BLaER1 (cell line): ENCODE measurements at regions not wholly inside any gene's neighbourhood (a gene's known extent, or its start where the extent isn't known, plus 50 kb on each side); places are given as distances from the start of the nearest gene placed in this dataset.
"Not testable (repeated sequence)": the region's sequence is repeated elsewhere in the genome, so short reads cannot be mapped to it uniquely, and the experiment has no call there.

ENCODE experiments used
- H3K27ac ChIP-seq: shearing (Covaris generic); formaldehyde crosslinking; 2 replicates; pipeline ENCODE4 v1.8.1; 2022
- H3K27me3 ChIP-seq: shearing (Covaris generic); formaldehyde crosslinking; 2 replicates; pipeline ENCODE4 v1.8.1; 2022
- H3K36me3 ChIP-seq: shearing (Covaris generic); formaldehyde crosslinking; 2 replicates; pipeline ENCODE4 v1.8.1; 2022
- H3K4me1 ChIP-seq: shearing (Covaris generic); formaldehyde crosslinking; 2 replicates; pipeline ENCODE4 v1.8.1; 2022
- H3K4me2 ChIP-seq: shearing (Covaris generic); formaldehyde crosslinking; 2 replicates; pipeline ENCODE4 v1.8.1; 2022
- H3K4me3 ChIP-seq: shearing (Covaris generic); formaldehyde crosslinking; 2 replicates; pipeline ENCODE4 v1.8.1; 2022
- H3K9ac ChIP-seq: shearing (Covaris generic); formaldehyde crosslinking; 2 replicates; pipeline ENCODE4 v1.8.1; 2022
- H3K9me3 ChIP-seq: shearing (Covaris generic); formaldehyde crosslinking; 2 replicates; pipeline ENCODE4 v1.8.1; 2022
- H4K20me1 ChIP-seq: shearing (Covaris generic); formaldehyde crosslinking; 2 replicates; pipeline ENCODE4 v1.8.1; 2022

DNA sequence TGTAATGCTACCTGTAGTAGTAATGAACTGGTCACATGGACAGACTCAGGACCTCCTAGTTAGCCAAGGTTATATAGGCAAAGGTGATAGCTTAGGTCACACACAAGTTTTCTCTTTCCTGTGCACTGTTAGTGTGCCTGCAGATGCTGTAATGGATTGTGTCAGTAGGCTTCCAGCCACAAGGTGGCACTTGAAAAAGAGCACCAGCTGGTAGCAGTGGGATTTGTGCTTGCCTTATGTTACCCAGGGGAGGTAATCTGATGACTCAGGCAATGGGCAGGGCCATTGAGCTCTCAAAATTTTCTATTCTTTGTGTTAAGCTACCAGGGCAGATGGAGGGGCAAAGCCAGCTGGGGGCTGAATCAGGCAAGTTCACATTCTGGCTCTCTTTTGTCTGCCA, 562.6 kb upstream of the TPTE start:
- H3K4me2 ChIP-seq, H3K27me3 ChIP-seq, H4K20me1 ChIP-seq, H3K9me3 ChIP-seq, H3K36me3 ChIP-seq, H3K4me3 ChIP-seq, H3K4me1 ChIP-seq, H3K27ac ChIP-seq, H3K9ac ChIP-seq: not testable (repeated sequence)

GRCh38 chr21:9959220-9959964, 562.0 kb upstream of the TPTE start:
- not testable (repeated sequence) for H3K4me1 ChIP-seq, H3K9me3 ChIP-seq, H3K4me3 ChIP-seq

GRCh38 chr21:9969399-9969798, 552.0 kb upstream of the TPTE start:
- not testable (repeated sequence) for H3K27me3 ChIP-seq, H3K4me2 ChIP-seq, H3K36me3 ChIP-seq, H3K27ac ChIP-seq, H3K9ac ChIP-seq, H3K4me3 ChIP-seq, H4K20me1 ChIP-seq, H3K4me1 ChIP-seq, H3K9me3 ChIP-seq

More at GRCh38 chr21:9959220-9959964, 562.0 kb upstream of the TPTE start:
- H3K36me3 ChIP-seq, H3K27ac ChIP-seq, H4K20me1 ChIP-seq, H3K9ac ChIP-seq, H3K4me2 ChIP-seq, H3K27me3 ChIP-seq: not testable (repeated sequence)

GRCh38 chr21:9972018-9972417, 549.4 kb upstream of the TPTE start:
- not testable (repeated sequence) for H3K4me2 ChIP-seq, H3K9me3 ChIP-seq, H3K27ac ChIP-seq, H3K4me1 ChIP-seq, H3K4me3 ChIP-seq, H3K27me3 ChIP-seq, H3K36me3 ChIP-seq, H3K9ac ChIP-seq, H4K20me1 ChIP-seq

- H3K27me3 ChIP-seq, H3K9ac ChIP-seq, H3K27ac ChIP-seq, H4K20me1 ChIP-seq, H3K36me3 ChIP-seq, H3K4me2 ChIP-seq, H3K9me3 ChIP-seq, H3K4me3 ChIP-seq, H3K4me1 ChIP-seq: not testable (repeated sequence)
These were observed 543.0 kb upstream of the TPTE start for GRCh38 chr21:9978371-9978770.

GRCh38 chr21:9997507-9997906, 523.9 kb upstream of the TPTE start:
- H3K4me2 ChIP-seq, H3K9me3 ChIP-seq, H3K27ac ChIP-seq, H3K9ac ChIP-seq, H4K20me1 ChIP-seq, H3K4me1 ChIP-seq, H3K36me3 ChIP-seq, H3K27me3 ChIP-seq, H3K4me3 ChIP-seq: not testable (repeated sequence)

GRCh38 chr21:10002762-10003313, 518.5 kb upstream of the TPTE start:
- not testable (repeated sequence) for H3K9me3 ChIP-seq, H4K20me1 ChIP-seq, H3K9ac ChIP-seq, H3K27me3 ChIP-seq, H3K4me2 ChIP-seq, H3K36me3 ChIP-seq, H3K4me3 ChIP-seq, H3K27ac ChIP-seq, H3K4me1 ChIP-seq

GRCh38 chr21:10005791-10006190, 515.6 kb upstream of the TPTE start:
- not testable (repeated sequence) for H4K20me1 ChIP-seq, H3K4me2 ChIP-seq, H3K36me3 ChIP-seq, H3K27me3 ChIP-seq, H3K4me3 ChIP-seq, H3K9ac ChIP-seq, H3K9me3 ChIP-seq, H3K27ac ChIP-seq, H3K4me1 ChIP-seq

- H3K27ac ChIP-seq, H3K27me3 ChIP-seq, H3K36me3 ChIP-seq, H3K4me3 ChIP-seq, H3K4me2 ChIP-seq, H3K9ac ChIP-seq, H3K9me3 ChIP-seq, H4K20me1 ChIP-seq, H3K4me1 ChIP-seq: not testable (repeated sequence)
These were observed 504.4 kb upstream of the TPTE start for GRCh38 chr21:10016991-10017390.

- not testable (repeated sequence) for H3K4me1 ChIP-seq
These were observed 503.6 kb upstream of the TPTE start for GRCh38 chr21:10017757-10018156.

GRCh38 chr21:10021462-10021861, 499.9 kb upstream of the TPTE start:
- not testable (repeated sequence) for H3K9ac ChIP-seq, H3K36me3 ChIP-seq, H3K9me3 ChIP-seq

More at GRCh38 chr21:10017757-10018156, 503.6 kb upstream of the TPTE start:
- not testable (repeated sequence) for H3K36me3 ChIP-seq, H3K9me3 ChIP-seq, H4K20me1 ChIP-seq, H3K27me3 ChIP-seq, H3K4me2 ChIP-seq, H3K4me3 ChIP-seq, H3K27ac ChIP-seq, H3K9ac ChIP-seq

DNA sequence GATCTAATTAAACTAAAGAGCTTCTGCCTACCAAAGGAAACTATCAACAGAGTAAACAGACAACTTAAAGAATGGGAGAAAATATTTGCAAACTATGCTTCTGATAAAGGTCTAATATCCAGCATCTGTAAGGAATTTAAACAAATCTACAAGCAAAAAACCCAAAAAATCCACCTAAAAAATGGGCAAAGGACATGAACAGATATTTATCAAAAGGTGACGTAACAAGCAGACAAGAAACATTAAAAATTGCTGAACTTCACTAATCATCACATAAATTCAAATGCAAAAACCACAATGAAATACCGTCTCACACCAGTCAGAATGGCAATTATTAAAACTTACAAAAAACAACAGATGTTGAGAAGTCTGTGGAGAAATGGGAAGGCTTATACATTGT, 498.6 kb upstream of the TPTE start:
- not testable (repeated sequence) for H3K27me3 ChIP-seq, H3K27ac ChIP-seq, H3K36me3 ChIP-seq, H3K9me3 ChIP-seq, H3K4me1 ChIP-seq, H3K9ac ChIP-seq, H4K20me1 ChIP-seq, H3K4me2 ChIP-seq, H3K4me3 ChIP-seq

More at GRCh38 chr21:10021462-10021861, 499.9 kb upstream of the TPTE start:
- H3K27ac ChIP-seq, H3K4me3 ChIP-seq, H4K20me1 ChIP-seq, H3K4me2 ChIP-seq, H3K27me3 ChIP-seq, H3K4me1 ChIP-seq: not testable (repeated sequence)
